Urothelium cell line (cell line): ENCODE measurements at regions not wholly inside any gene's neighbourhood (a gene's known extent, or its start where the extent isn't known, plus 50 kb on each side); places are given as distances from the start of the nearest gene placed in this dataset.

Experiments
- DNase-seq: peaks from one replicate; pipeline ENCODE4 v3.0.0; 2011; ENCODE audit warnings: low spot score, mixed read lengths
- FAIRE-seq: peaks from 2 replicates; lab custom pipeline; 2011; peaks lifted over from hg19 to GRCh38; lab: Jason Lieb, UNC

- no peak for FAIRE-seq
- no peak for DNase-seq
These were observed 309.6 kb upstream of the PRKCQ start for GRCh38 chr10:6889718-6890117.

- DNase-seq (no peak), FAIRE-seq (no peak)
These were observed 308.4 kb upstream of the PRKCQ start for GRCh38 chr10:6888434-6888833.

- DNase-seq, result no peak
- no peak for FAIRE-seq
These were observed 305.2 kb upstream of the PRKCQ start for GRCh38 chr10:6885284-6885683.

GRCh38 chr10:6881987-6882386 is 301.9 kb upstream of the PRKCQ start:
- DNase-seq (no peak), FAIRE-seq (no peak)

DNA sequence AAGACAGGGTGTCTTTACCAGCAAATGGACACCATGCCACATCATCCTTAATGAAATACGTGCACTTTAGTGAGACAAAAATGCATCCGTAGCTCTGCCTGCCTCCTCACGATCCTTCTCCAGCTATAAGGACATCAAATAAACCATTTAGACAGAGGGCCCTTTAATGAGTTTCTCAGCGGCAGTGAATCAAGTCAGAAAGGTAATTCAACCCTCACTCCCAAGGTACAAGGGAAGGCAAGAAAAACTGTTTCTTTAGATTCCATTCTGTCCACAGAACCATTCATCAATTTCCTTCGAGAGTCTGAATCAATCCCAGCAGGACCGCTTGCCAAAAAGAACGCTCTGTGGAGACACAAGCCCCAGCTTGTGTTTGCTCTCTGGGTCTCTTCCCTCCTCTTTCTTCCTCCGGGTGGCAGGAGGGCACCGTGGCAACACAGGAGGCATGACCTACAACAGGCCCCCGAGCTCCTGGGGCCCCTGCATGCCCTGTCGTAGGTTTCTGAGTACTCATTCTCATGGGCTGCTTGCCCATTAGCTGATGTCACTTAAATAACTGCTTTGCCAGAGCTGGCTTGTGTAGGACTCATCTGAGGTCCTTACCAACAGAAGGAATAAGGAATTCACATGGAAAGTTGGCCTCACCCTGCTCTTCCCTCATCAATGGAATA is 297.8 kb upstream of the PRKCQ start:
- no peak for DNase-seq
- peak; percentile 20 for FAIRE-seq

- FAIRE-seq (no peak), DNase-seq (no peak)
These were observed 297.3 kb upstream of the PRKCQ start for GRCh38 chr10:6877336-6877721.

DNA sequence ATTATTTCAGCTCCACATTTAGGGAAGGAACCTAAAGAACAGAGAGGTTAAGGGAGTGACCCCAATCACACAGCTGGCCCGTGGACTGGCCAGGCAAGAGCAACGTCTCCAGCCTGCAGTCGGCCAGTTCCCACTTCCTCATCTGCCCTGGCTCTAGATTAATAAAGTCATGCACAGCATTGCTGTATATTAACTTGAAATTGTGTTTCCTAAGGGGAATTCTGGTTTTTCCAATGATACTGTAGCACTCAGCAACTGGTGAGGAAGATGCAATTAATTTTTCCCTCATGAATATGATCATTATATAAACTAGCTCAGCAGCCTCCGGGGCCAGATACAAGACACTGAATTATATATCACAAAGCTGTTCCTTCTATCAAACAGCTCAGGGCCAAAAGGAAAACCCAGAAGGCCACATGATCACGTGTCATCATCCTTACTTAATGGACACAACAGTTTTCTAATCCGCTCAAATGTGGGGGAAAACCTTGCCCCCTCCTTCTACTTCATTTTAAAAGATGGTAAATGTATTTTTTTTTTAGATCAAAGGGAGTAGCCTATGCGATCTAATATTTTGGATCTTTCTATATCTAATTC is 295.3 kb upstream of the PRKCQ start:
- no peak for DNase-seq
- no peak for FAIRE-seq

DNA sequence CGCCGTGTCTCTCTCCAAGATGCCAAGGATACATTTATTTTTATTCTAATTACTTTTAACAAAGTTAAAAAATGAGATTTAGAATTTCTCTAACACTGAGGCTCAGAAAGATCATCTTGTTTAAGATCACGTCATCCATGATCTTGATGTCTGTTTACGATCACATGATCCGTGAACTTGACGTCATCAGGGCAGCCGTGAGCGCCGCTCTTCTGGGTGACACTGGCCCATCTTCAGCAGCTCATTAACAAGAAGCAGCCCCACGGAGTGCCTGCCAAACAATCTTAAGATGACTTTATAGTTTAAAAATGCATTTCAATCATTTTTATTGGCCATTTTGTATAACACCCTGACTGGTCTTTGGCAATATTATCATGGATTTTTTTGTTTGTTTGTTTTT is 291.1 kb upstream of the PRKCQ start:
- DNase-seq (no peak), FAIRE-seq (no peak)

GRCh38 chr10:6868036-6868725 is 288.1 kb upstream of the PRKCQ start:
- FAIRE-seq, result no peak
- no peak for DNase-seq

- DNase-seq (no peak), FAIRE-seq (no peak)
These were observed 286.7 kb upstream of the PRKCQ start for GRCh38 chr10:6866757-6867156.

DNA sequence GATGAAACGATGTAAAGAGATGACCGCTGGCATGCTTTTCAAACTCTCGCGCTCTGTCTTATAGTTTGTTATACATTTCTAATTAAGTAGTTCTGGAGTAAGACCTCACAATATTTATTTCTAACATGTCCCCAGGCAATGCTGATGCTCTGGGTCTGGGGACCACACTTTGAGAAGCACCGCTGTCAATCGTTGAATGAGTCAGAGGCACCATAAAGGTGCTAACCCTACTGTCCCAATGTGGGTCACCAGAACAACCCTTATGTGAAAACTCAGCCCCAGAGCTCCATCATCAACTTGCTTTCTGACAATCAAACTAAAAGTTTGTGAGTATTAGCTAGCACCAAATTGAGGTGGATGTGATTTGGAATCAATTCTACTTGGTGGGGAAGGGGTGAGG is 284.1 kb upstream of the PRKCQ start:
- DNase-seq, result no peak
- no peak for FAIRE-seq

DNA sequence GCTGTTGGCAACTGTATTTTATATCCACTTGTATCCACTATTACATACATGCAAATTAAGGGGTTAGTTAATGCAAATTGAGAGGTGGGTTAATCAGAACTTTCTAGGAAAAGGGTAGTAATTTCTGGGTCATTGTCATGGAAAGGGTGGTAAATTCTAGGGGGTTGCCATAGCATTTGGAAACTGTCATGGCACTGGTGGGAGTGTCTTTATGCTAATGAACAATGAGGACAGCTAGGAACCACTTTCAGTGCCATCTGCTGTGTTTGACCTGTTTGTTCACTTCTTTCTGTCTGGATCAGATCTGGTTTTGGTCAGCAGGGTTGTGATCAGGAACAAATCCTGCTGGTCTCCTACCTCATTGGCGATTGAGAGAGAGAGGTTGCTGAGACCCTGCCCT is 283.3 kb upstream of the PRKCQ start:
- DNase-seq, result no peak
- FAIRE-seq, result no peak

DNA sequence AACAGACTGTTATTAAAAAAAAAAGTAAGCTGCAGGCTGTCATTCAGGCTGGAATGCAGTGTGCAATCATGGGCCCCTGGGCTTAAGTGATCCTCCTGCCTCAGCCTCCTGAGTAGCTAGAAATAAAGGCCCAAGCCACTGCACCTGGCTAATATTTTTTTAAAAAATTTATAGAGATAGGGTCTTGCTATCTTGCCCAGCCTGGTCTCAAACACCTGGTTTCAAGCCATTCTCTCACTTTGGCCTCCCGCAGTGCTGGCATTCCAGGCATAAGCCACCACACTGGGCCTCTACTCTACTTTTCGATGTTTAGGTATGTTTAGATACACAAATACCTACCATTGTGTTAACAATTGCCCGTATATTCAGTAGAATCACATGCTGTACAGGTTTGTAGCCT is 270.4 kb upstream of the PRKCQ start:
- DNase-seq, result no peak
- FAIRE-seq, result no peak

- no peak for DNase-seq
- no peak for FAIRE-seq
These were observed 267.5 kb upstream of the PRKCQ start for GRCh38 chr10:6847561-6847960.

DNA sequence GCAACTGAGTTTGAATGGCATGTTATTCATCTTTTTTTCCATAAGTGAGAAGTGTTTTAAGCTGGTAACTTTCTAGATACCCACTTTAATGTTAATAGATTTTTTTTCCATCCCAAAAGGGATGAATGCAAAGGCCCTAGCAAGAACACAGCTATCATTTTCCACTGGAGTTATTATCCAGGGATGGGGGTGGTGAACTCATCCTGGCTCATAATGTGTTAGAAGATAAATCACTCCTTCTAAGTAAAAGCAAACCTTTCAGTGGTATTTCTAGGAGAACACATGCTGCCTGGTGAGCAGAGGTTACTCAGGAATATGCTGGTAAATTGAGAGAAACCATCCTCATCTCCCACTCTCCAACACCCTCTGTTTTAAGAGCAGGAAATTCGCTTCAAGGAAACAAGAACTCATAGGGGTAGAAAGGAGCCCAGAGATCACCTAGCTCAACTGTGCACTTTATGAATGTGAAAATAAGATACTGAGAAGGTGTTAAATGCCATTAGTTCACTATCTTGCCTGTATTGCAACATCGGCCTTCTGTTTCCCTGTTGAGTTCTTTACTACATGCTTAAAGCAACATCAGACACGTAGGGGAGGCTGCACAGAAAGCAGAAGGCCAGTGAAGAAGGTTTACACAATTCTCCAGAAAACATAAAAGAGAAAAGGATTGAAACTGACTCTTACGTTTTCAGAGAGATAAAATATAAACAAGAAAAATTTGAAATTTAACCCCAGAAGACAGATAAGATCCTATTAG is 264.0 kb upstream of the PRKCQ start:
- DNase-seq (no peak), FAIRE-seq (no peak)

DNA sequence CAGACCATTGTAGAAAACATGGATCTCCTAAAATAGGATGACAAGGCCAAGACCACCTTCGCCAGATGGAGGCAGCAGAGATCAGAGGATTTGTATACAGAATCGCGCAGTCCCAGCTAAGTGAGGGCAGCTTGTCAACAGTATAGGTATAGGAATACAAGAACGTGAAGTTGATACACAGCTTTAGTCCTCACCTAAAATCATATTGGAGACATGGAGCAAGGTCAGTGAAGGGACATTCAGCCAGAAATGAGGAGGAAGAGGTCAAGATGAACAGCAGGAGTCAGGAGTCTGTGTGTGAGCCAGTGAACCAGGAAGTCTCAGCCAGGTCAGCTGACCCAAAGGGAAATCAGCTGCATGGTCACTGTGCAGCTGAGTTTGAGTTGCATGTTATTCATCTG is 263.4 kb upstream of the PRKCQ start:
- FAIRE-seq, result no peak
- no peak for DNase-seq

DNA sequence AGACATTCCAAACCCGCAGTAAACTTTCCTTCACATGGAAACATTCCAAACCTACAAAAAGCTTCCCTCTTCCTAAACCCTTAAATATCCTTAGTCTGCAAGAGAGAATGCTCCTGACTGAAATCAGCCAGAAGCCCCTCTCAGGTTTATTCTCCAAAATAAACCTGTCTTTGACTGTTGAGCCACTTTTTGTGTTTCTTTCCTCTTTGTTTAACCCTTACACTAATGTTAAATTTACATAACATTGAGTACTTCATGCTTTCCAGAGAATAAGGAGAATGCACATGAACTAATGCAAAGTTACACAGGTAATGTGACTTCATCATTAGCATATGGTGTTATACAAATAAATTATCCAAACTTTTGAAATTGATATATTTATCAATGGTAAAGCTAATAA is 262.6 kb upstream of the PRKCQ start:
- FAIRE-seq (no peak), DNase-seq (no peak)

- FAIRE-seq (no peak), DNase-seq (no peak)
These were observed 261.7 kb upstream of the PRKCQ start for GRCh38 chr10:6841761-6842160.

DNA sequence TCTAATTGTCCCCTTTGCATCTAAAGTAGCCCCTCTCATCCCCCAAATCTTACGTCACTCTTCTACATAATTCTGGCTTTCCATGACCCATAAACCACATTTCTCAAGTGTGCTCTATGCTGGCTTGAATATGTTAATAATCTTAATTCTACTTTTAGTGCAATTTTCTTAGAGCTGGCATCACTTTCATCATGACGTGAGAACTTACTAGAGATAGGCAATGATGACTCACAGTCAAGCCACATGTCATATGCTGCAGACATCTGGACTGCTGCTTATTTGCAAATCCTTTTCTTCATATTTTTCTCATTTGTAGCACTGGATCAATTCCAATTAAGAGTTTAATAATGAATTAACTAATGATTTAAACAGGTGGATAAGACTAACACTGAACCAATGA is 260.7 kb upstream of the PRKCQ start:
- no peak for FAIRE-seq
- no peak for DNase-seq

DNA sequence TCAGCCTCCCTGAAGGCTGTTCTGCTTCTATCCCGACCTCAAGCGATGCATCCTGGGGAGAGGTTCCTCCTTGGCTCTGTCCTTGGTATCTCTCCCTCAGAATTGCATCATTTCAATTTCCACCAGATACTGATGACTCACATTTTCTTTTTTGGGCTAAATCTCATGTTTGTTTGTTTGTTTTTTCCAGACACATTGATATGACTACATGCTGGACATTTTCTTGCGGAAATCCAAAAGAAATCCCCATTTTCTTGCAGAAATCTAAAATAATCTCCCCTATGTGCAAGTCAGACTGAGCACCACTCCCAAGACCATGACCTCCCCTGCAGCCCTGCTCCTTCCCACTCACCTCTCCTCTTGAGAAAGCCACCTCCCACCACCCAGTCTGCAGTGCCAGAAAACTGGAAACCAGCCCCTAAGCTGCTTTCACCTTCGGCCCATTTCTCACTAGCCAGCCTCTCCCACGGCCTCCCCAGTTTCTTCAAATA is 260.2 kb upstream of the PRKCQ start:
- FAIRE-seq, result no peak

GRCh38 chr10:6838118-6838517 is 258.0 kb upstream of the PRKCQ start:
- DNase-seq (peak; percentile 8), FAIRE-seq (no peak)

More for the DNA sequence above, 260.2 kb upstream of the PRKCQ start:
- DNase-seq, result no peak
